GM11168 (cell line): ENCODE measurements at regions not wholly inside any gene's neighbourhood (a gene's known extent, or its start where the extent isn't known, plus 50 kb on each side); places are given as distances from the start of the nearest gene placed in this dataset.
"Not testable (repeated sequence)": the region's sequence is repeated elsewhere in the genome, so short reads cannot be mapped to it uniquely, and the experiment has no call there.

Experiments used
- in situ Hi-C: fragments of 300-500 bp; cut with MboI; formaldehyde crosslinking; loops from one replicate; pipeline ENCODE4 v1.12.0; 2022; ENCODE audit warnings: low sequenced_read_pairs; ENCODE audit not compliant: unreplicated experiment

GRCh38 chr1:188812836-188813573 is 1664.7 kb downstream of the BRINP3 start:
- in situ Hi-C loops, result not testable (repeated sequence)

GRCh38 chr1:188817814-188818213 is 1659.8 kb downstream of the BRINP3 start:
- in situ Hi-C loops, result no loop called here

- in situ Hi-C loops, result no loop called here
Observed at GRCh38 chr1:188822248-188822647, 1655.4 kb downstream of the BRINP3 start.

- in situ Hi-C loops, result no loop called here
Observed at GRCh38 chr1:188825471-188825870, 1652.2 kb downstream of the BRINP3 start.

- in situ Hi-C loops, result no loop called here
Observed at GRCh38 chr1:188826800-188827199, 1650.9 kb downstream of the BRINP3 start.

- in situ Hi-C loops, result no loop called here
Observed at GRCh38 chr1:188827400-188827799, 1650.3 kb downstream of the BRINP3 start.

- in situ Hi-C loops, result not testable (repeated sequence)
Observed at GRCh38 chr1:188841111-188841696, 1636.5 kb downstream of the BRINP3 start.

GRCh38 chr1:188846468-188846867 is 1631.2 kb downstream of the BRINP3 start:
- in situ Hi-C loops, result no loop called here

GRCh38 chr1:188857526-188858087 is 1620.1 kb downstream of the BRINP3 start:
- in situ Hi-C loops, result no loop called here

GRCh38 chr1:188867614-188868013 is 1610.0 kb downstream of the BRINP3 start:
- in situ Hi-C loops, result no loop called here

GRCh38 chr1:188871164-188871563 is 1606.5 kb downstream of the BRINP3 start:
- in situ Hi-C loops, result no loop called here

- in situ Hi-C loops, result no loop called here
Observed at GRCh38 chr1:188872376-188872775, 1605.3 kb downstream of the BRINP3 start.

GRCh38 chr1:188877668-188878067 is 1600.0 kb downstream of the BRINP3 start:
- in situ Hi-C loops, result no loop called here

- in situ Hi-C loops, result no loop called here
Observed at GRCh38 chr1:188888386-188888785, 1589.3 kb downstream of the BRINP3 start.

- in situ Hi-C loops, result no loop called here
Observed at GRCh38 chr1:188889166-188889565, 1588.5 kb downstream of the BRINP3 start.

GRCh38 chr1:188891958-188892357 is 1585.7 kb downstream of the BRINP3 start:
- in situ Hi-C loops, result no loop called here

- in situ Hi-C loops, result no loop called here
Observed at GRCh38 chr1:188895611-188896010, 1582.1 kb downstream of the BRINP3 start.

GRCh38 chr1:188903241-188903640 is 1574.4 kb downstream of the BRINP3 start:
- in situ Hi-C loops, result no loop called here

GRCh38 chr1:188904201-188904600 is 1573.5 kb downstream of the BRINP3 start:
- in situ Hi-C loops, result no loop called here

- in situ Hi-C loops, result no loop called here
Observed at GRCh38 chr1:188906921-188907641, 1570.6 kb downstream of the BRINP3 start.

- in situ Hi-C loops, result no loop called here
Observed at GRCh38 chr1:188930382-188930781, 1547.3 kb downstream of the BRINP3 start.
